HG02981 (cell line): ENCODE measurements at regions not wholly inside any gene's neighbourhood (a gene's known extent, or its start where the extent isn't known, plus 50 kb on each side); places are given as distances from the start of the nearest gene placed in this dataset.
"Not testable (repeated sequence)": the region's sequence is repeated elsewhere in the genome, so short reads cannot be mapped to it uniquely, and the experiment has no call there.

Experiments used
- ATAC-seq: cut with Tn5 transposase; IDR thresholded peaks from one replicate; pipeline ENCODE4 v1.9.1; 2021; ENCODE audit warnings: mild to moderate bottlenecking, moderate library complexity; ENCODE audit not compliant: unreplicated experiment

DNA sequence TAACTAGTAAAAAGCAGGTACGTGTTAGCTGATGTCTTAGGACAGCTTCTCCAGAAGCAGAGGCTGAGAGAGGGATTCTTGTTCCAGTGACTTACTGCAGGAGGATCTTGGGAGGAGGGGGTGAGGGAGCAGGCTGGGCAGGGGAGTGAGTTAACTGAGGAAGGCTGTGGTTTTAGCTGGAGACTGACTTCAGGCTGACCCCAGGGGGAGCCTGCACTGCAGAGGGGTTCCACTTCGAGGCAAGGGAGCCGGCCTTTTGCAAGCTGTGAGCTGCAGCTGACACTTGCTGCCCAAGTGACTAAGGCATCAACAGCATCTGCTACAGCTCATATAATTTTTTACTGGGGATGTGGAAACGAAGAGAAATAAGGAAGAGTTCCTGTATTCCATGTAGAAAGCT is 50.4 kb upstream of the SOD1 start:
- no peak for ATAC-seq

DNA sequence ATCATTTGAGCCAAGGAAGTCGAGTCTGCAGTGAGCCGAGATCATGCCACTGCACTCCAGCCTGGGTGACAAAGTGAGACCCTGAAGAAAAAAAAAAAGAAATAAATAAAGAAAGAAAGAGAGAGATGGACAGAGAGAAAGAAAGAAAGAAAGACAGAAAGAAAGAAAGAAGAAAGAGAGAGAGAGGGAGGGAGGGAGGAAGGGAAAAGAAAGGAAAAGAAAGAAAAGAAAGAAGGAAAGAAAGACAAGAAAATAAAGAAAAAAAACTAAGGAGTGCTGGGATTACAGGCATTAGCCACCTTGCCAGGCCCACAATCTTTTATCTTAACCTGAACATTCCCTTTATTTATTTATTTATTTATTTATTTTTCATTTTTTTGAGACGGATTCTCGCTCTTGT is 51.7 kb upstream of the SOD1 start:
- no peak for ATAC-seq

DNA sequence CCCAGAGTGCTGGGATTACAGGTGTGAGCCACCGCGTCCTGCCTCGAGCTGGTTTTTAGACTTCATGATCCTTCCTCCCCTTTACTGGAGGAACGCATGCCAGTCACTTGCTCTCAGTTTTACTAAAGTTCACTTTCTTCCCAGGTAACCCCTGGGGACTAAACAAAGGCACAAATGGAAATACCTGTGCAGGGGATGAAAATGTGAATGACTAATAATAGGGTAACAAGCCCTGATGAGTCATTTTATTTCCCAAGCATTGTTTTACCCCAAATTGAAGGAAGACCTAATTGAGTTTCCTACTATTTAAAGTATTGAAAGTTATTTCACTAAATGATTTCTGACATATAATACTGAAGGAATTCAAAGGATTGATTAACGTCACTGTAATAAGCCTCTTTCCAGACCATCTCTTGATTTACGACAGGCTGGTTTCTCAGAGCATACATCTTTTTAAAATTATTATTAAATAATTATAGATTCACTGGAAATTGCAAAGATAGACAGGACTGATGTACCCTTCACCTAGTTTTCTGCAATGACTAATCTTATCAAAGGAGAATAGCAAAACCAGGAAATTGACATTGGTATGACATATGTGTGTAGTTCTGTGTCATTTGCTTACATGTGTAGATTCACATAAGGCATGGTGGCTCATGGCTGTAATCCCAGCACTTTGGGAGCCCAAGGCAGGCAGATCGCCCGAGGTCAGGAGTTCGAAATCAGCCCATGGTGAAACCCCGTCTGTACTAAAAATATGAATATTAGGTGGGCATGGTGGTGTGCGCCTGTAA is 53.2 kb upstream of the SOD1 start:
- ATAC-seq, result no peak

DNA sequence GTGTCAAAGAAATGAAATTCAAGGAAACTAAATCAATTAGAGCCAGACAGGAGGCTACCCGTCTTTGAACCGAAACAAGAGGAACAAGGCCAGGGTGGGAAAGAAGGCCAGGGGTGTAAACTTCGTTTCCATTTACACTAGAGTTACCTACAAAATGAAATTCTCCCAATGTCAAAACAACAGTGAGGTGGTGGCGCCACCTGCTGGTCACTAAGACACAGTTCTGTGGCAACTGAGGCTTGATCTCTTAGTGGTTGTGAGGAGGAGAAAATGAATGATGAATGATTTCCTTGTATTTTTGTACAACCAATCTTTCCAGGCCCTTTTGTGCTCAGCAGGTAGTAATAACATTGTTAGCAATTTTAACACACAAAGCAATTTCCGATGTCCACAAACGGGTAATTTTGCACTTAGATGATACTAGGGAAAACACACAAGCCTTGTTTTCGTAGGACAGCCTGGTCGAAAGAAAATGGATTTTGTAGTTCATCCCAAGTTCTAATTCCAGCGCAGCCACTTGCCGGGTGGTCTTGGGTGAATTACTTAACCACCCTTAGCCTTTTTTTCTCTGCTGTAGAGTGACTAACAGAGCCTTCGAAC is 54.8 kb upstream of the SOD1 start:
- peak; percentile 73 for ATAC-seq

DNA sequence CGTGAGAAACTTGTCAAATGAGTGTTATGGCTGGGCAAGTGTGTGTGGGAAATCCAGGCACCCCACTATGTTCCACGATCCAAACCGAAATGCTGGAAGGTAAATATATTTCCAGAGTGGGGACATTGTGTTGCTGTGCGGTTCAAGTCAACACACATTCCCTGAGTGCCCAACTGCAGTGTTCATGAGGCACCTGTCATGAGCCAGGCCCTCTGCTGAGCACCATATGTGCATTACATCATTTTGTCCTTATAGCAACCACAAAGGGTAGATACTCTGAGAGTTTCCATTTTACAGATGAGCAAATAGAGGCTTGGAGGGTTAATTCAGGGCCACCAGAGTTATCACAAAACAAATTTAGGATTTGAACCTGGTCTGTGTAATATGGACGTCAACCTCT is 59.9 kb upstream of the SOD1 start:
- no peak for ATAC-seq

DNA sequence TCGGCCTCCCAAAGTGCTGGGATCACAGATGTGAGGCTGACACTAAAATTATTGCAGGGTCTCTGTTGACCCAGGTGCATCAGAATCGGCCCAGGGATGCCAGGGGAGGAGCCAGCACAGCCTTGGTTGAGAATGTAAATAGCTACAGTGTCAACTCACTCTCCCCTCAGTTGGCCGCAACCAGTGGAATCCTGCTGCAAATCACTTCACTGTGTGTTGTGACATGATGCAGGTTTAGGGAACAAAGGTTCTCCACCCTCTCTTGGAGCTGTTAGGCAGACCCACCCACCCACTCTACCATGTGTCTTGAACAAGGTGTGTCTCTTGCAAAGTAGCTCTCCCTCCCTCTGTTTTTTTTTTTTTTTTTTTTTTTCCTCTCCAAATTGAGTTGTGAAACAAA is 60.5 kb upstream of the SOD1 start:
- ATAC-seq, result no peak

DNA sequence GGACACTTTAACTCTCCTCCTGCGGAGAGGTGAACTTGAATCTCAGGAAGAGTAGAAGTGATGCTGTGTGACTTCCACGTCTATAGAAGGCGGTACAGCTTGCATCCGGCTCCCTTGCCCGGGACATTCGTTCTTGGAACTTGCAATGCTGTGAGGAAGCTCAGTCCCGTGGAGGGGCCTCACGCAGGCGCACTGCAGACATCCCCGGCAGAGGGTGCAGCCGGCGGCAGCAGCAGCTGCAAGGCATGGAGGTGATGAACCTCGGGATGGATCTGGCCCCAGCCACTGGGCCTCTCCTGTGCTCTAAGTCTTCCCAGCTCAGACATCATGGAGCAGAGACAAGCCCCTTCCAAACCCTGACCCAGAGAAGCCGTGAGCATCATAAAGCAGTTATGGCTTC is 61.8 kb upstream of the SOD1 start:
- ATAC-seq, result no peak

DNA sequence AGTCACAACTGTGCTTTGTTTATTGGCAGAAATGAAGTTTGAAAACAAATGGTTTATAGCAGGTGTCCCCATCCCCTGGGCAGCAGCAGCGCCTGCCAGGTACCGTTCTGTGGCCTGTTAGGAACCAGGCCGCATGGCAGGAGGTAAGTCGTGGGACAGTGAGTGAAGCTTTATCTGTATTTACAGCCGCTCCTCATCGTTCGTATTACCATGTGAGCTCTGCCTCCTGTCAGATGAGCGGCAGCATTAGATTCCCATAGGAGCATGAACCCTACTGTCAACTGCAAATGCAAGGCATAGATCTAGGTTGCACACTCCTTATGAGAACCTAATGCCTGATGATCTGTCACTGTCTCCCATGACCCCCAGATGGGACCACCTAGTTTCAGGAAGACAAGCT is 63.4 kb upstream of the SOD1 start:
- no peak for ATAC-seq

DNA sequence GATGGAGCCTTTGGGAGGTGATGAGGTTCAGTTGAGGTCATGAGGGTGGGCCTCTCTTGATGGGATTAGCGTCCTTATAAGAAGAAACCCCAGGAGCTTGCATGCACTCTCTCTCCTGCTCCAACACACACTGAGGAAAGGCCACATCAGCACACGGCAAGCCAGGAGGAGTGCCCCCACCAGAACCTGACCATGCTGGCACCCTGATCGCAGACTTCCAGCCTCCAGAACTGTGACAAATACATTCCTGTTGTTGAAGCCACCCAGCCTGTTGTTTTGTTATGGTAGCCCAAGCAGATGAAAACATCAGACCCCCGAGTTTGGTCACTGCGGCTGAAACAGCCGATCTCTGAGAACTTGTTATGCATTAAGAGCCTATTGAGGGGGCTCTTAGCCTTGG is 64.8 kb upstream of the SOD1 start:
- no peak for ATAC-seq

DNA sequence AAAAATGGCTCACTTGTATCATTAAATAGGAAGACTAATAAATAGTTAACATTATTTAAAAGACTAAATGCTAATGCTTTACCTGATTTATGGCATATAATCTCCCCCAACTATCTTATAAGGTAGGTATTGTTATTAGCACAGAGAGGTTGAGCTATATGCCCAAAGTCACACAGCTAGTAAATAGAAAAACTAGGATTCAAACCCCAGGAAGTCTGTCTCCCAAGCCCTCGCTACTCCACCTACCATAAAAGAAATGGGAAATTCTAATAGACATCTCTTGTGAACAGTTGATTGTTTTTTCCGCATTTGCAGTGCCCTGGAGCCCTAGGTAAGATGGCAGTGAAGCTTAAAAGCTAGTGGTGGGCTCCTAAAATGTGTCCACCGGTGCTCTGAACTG is 65.2 kb upstream of the SOD1 start:
- ATAC-seq, result no peak

DNA sequence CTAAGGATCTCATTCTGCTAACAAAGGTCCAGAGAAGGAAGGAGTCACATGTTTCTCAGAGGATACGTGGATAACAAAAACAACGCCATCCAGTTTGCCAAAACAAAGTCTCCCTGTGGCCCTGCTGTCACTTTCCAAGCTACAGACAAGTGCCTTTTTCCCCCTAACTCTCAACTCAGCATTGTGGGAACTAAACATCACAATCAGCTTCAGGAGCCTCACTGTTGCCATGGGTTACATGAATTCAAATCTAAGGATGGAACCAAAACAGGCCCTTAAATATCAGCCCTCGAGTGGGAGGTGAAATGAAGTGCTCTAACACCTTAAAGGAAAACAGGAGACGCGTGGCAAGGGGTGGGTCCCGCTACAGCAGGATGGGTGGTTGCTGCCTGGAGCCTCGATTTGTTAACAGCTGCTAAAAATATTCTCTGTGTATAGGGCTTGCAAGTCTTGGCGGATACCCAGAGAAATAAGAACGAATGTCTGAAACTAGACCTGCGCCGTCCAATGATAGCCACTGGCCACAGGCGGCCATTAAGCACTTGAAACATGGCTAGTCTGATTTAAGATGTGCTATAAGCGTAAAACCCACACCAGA is 66.4 kb upstream of the SOD1 start:
- no peak for ATAC-seq

DNA sequence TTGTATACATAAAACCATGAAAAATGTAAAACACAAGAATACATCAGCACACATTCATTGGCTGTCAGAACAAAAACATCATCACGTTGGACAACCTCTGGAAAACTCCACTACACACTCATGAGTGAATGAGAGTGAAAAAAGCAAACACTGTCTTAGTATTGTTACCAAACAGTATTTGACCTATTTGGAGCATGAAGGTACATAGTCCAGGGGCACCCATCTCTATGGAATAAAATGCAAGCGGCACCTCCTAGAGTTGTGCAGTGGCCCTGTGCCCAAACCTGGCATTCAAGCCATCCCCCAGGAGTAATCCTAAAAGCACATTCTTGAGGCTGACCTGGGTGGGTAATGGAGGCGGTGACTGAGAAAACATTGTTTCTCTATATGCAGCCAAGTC is 67.0 kb upstream of the SOD1 start:
- ATAC-seq, result no peak

DNA sequence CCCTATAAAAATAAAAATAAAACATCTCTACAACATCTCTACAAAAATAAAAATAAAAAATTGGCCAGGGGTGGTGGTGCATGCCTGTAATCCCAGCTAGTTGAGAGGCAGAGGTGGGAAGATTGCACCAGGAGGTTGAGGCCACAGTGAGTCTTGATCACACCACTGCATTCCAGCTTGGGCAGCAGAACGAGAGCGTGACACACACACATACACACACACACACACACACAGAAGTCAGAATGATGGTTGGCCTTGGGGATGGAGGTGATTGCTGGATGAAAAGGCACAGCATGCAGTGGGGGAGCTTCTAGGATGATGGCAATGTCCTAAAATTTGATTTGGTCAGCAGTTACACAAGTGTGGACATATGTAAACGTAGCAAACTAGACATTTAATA is 69.7 kb upstream of the SOD1 start:
- ATAC-seq, result no peak

DNA sequence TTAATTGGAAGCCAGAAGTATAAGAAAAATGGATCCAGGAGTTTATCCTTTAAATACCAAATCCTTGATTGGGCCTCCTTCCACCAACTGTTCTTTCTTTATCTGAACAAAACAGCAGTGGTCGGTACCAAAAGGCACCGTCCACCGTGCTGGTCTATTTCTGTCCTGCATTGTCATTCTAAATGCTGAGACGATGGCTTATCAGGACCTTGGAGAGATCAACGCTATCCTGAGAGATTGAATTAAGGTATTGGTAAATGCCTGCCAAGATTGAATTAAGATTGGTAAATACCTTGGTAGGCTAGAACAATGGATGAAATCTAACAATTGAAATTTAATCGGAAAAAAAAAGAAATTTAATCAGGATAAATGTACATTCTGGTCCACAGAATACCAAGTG is 73.4 kb upstream of the SOD1 start:
- ATAC-seq, result no peak

DNA sequence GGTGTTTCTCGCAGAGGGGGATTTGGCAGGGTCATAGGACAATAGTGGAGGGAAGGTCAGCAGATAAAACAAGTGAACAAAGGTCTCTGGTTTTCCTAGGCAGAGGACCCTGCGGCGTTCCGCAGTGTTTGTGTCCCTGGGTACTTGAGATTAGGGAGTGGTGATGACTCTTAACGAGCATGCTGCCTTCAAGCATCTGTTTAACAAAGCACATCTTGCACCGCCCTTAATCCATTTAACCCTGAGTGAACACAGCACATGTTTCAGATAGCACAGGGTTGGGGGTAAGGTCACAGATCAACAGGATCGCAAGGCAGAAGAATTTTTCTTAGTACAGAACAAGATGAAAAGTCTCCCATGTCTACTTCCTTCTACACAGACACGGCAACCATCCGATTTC is 75.6 kb upstream of the SOD1 start:
- not testable (repeated sequence) for ATAC-seq

DNA sequence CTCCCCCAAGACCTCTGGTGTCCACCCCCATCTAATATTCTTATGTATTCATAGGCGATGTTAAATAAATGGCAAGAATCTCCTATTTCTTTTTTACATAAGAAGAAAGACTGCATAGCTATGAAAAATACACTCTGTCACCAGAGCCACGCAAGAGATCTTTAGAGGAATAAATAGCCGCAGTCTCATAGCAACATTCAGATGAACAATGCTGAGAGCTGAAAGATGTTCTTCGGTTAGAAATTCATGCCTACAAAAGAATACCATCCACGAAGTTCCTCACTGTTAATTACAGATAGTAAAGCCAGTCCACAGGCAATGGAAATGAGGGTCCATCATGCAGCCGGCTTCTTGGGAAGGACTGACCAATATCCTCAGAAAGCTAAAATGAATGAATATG is 76.0 kb upstream of the SOD1 start:
- ATAC-seq, result no peak

DNA sequence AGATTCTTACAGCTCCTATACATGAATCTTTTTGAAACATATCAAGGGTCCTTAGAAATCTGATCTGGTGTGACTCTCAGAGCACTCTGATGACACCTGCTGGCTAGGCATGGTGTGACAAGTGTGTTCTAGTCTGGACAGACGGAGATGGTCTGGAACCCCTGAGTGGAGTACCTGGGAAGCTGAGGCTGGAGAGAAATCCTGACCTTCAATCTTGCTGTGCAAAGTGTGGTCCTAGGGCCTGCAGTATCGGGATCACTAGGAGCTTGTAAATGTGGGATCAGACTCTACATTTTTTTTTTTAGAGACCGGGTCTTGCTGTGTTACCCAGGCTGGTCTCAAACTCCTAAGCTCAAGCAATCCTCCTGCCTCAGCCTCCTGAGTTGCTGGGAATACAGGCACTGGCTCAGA is 78.6 kb upstream of the SOD1 start:
- peak; percentile 74 for ATAC-seq

DNA sequence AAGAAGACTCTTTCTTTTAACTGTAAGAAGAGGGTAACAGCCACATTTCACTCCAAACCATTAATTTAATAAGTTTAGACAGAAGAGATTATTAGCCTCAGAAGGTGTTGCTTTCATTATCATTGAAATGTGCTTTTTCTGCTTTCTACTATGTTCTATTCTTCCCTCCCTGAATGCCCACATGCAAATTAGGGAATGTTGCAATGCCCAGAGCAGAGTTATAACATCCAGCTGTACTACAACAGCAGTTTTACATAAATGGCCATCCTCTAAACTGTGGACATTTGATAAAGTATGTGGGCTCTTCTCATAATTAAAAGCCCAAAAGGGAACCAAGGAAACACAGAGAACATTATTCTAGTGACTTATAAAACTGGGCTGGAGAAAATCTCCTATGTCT is 82.2 kb upstream of the SOD1 start:
- ATAC-seq, result no peak

DNA sequence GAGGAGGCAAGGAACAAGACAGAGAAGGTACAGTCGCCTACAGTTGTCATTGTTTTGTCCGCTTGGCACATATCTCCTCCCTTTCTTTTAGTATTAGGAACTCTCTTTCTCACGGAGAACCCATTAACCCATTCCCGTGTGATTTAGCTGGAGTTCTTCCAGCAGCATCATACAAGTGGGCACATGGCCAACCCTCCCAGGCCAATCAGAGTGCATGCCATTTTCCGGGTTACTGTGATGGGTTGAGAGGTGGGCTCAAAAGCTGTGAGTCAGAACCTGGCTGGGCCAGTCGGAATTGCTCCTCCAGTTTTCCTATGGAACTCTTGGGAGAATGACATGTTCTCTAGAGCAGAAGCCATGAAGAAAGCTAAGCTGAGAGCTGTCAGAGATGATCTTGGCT is 83.1 kb upstream of the SOD1 start:
- ATAC-seq, result no peak

DNA sequence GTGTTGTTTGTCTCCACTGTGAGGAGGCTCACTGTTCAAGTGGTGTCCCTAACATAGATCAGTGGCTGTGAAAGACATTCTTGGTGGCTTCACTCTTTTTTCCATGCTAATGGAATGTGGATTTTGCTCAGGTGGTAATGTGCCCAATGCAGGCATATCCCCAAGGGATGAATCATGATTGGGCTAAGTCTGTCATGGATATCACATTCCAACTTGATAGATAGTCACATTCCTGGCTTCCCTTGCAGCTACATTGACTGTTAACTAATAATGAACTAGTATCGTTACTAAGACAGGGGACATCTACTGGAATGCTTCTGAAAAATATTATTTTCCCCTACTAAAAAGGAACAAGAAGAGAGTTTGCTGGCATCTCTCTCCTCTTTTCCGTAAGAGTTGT is 86.3 kb upstream of the SOD1 start:
- no peak for ATAC-seq

DNA sequence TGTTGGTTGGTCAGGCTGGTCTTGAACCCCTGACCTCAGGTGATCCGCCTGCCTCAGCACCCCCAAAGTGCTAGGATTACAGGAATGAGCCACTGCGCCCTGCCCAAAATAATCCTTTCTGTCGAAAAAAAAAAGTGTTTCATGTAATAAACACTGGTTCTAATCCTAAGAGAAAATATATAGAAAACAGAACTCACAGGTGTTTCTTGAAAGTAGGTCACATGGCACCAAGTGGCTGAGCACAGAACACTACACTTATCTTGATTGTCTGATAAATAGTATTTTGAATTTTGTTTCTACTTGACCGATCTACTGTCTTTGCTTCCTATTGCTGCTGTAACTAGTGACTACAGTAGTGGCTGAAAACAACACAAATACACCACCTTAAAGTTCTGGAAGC is 87.6 kb upstream of the SOD1 start:
- no peak for ATAC-seq

DNA sequence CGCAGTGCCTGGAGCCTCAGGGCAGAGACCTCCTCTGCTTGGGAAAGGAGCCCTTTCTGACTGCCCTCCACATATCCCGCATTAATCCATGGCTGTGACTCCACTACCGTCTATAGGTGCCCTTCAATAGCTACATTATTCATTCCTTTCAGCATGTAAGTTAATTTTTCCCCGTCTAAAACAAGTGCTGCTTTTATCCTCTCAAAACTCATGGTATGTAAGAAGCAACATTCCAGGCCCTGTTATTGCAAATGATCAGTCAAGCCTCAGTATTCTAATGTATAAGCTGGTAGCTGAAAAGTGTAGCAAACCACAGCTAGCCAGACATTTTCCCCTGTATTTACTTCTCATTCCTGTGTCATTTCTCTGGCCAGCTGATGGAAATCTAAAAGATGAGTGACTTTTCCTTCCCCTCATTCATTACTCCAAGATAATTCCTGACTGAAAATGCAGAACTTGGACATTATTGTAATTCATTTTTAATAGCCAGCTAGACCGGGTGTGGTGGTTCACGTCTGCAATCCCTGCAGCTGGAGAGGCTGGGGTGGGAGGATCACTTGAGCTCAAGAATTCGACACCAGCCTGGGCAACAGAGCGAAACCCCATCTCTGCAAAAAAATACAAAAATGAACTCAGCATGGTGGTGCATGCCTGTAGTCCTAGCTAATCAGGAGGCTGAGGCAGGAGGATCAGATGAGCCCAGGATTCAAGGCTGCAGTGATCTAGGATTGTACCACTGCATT is 88.5 kb upstream of the SOD1 start:
- ATAC-seq, result no peak
